Mesodermal cell (in vitro differentiated cells): ENCODE measurements at regions not wholly inside any gene's neighbourhood (a gene's known extent, or its start where the extent isn't known, plus 50 kb on each side); places are given as distances from the start of the nearest gene placed in this dataset.
"Not testable (repeated sequence)": the region's sequence is repeated elsewhere in the genome, so short reads cannot be mapped to it uniquely, and the experiment has no call there.

Experiments used
- H3K27ac ChIP-seq: 2 replicates; pipeline ENCODE4 v1.7.0; 2013; ENCODE audit warnings: mild to moderate bottlenecking, low read depth, low read length, moderate library complexity; ENCODE audit not compliant: severe bottlenecking
- H3K36me3 ChIP-seq: 2 replicates; pipeline ENCODE4 v1.7.1; 2013; ENCODE audit warnings: mild to moderate bottlenecking, low read length, moderate library complexity; ENCODE audit not compliant: control insufficient read depth, insufficient read depth
- H3K4me1 ChIP-seq: one replicate; pipeline ENCODE4 v1.7.1; 2013; ENCODE audit warnings: mild to moderate bottlenecking, low read length; ENCODE audit not compliant: insufficient read depth, control insufficient read depth, poor library complexity, severe bottlenecking
- H3K4me3 ChIP-seq: 2 replicates; pipeline ENCODE4 v1.7.0; 2013; ENCODE audit warnings: low read length, control low read depth, mild to moderate bottlenecking; ENCODE audit not compliant: insufficient read depth, poor library complexity, severe bottlenecking; ENCODE audit errors: extremely low read depth
- H3K9me3 ChIP-seq: 2 replicates; pipeline ENCODE4 v1.7.1; 2013; ENCODE audit warnings: mild to moderate bottlenecking, low read length, moderate library complexity; ENCODE audit not compliant: control insufficient read depth
- WGBS, 2 experiments: methylation state at CpG; one replicate each; pipeline ENCODE4 v1.1.5; 2013; ENCODE audit warnings: missing lambda C conversion rate in 2 of 2; ENCODE audit not compliant: insufficient coverage in 2 of 2; 5-methylcytosine and 5-hydroxymethylcytosine counted together

DNA sequence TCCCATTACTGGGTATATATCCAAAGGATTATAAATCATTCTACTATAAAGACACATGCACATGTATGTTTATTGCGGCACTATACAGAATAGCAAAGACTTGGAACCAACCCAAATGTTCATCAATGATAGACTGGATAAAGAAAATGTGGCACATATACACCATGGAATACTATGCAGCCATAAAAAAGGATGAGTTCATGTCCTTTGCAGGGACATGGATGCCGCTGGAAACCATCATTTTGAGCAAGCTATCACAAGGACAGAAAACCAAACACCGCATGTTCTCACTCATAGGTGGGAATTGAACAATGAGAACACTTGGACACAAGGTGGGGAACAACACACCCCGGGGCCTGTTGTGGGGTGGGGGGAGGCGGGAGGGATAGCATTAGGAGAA, 57.0 kb upstream of the NEUROD1 start:
- not testable (repeated sequence) for H3K9me3 ChIP-seq, H3K4me1 ChIP-seq, H3K36me3 ChIP-seq, H3K4me3 ChIP-seq, H3K27ac ChIP-seq
- 0 to 86% methylated on average over 1 of the region's 5 CpGs for WGBS, 2 experiments

- H3K36me3 ChIP-seq, result no peaks in the 10 kb centered on the region
- H3K9me3 ChIP-seq, result no peaks in the 10 kb centered on the region
- H3K4me1 ChIP-seq, result no peaks in the 10 kb centered on the region
- H3K4me3 ChIP-seq, result no peak overlapping the region
- H3K27ac ChIP-seq, result no peak overlapping the region
- no CpG with 5 or more reads among the region's 2 CpGs for WGBS, 2 experiments
These were observed 57.8 kb upstream of the NEUROD1 start for GRCh38 chr2:181738074-181738473.

DNA sequence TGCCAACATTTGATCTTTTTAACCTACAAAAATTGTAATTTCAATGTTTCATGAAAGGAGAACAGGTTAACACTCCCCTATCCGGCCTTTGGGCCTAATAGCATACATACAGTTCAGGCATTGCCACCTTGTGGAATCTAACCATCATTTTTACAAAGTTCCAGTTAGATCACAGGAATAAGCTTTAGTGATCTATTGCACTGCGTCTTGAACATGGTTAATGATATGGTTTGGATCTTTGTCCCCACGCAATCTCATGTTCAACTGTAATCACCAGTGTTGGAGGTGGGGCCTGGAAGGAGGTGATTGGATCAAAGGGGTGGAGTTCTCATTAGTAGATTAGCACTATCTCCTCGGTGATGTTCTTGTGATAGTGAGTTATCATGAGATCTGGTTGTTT, 58.2 kb upstream of the NEUROD1 start:
- Histone ChIP-seq H3K4me1 (no peaks in the 10 kb centered on the region), H3K27ac (no peak overlapping the region)
- WGBS, 2 experiments, result 87 to 92% methylated on average over 2 to 3 of the region's 4 CpGs

DNA sequence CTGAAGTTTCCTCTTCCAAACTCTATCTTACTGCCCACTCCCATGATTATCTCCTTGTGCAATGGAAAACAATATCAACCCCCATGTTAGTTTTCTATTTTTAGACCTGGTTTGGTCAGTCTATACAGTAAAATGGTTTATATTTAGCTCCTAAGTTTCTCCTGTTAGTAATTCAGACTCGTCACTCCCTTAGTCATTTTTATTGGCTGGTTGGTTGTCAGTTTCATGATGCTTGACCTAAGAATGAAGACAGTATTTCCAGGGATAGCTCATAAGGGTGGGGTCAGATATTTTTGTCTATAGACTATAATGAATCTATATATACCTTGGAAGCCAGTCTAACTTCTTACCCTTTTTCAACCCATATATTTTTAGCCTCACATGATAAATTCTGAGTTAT, 61.4 kb upstream of the NEUROD1 start:
- no peak overlapping the region for H3K27ac ChIP-seq
- no peak overlapping the region for H3K4me3 ChIP-seq
- peaks cover 2% of the 10 kb centered on the region for H3K9me3 ChIP-seq
- WGBS, 2 experiments, result no CpG with 5 or more reads among the region's 1 CpG
- no peaks in the 10 kb centered on the region for H3K36me3 ChIP-seq
- H3K4me1 ChIP-seq, result peaks cover 3% of the 10 kb centered on the region

More for the DNA sequence above, 58.2 kb upstream of the NEUROD1 start:
- H3K4me3 ChIP-seq, result no peak overlapping the region
- no peaks in the 10 kb centered on the region for H3K9me3 ChIP-seq
- no peaks in the 10 kb centered on the region for H3K36me3 ChIP-seq

DNA sequence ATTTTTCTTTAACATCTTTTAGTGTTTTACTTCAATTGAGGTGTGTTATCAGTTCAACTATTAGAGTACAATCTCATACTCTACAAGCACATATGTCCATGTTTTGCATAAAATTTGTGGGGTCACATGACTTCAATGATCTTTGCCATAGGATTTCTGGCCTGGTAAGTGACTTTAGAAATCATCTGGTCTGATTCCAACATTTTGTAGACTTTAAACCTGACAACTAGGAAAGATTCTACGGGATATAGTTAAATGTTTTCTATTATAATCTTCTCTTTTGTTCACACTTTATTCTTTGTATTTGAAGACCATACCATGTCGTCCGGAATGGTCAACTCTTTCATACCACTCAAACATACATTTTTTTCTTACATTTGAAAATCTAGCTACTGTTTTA, 62.0 kb upstream of the NEUROD1 start:
- H3K4me3 ChIP-seq, result no peak overlapping the region
- peaks cover 3% of the 10 kb centered on the region for H3K4me1 ChIP-seq
- WGBS, 2 experiments, result 10 to 14% methylated on average over 2 of the region's 3 CpGs
- no peaks in the 10 kb centered on the region for H3K36me3 ChIP-seq
- H3K27ac ChIP-seq, result no peak overlapping the region
- peaks cover 6% of the 10 kb centered on the region for H3K9me3 ChIP-seq

DNA sequence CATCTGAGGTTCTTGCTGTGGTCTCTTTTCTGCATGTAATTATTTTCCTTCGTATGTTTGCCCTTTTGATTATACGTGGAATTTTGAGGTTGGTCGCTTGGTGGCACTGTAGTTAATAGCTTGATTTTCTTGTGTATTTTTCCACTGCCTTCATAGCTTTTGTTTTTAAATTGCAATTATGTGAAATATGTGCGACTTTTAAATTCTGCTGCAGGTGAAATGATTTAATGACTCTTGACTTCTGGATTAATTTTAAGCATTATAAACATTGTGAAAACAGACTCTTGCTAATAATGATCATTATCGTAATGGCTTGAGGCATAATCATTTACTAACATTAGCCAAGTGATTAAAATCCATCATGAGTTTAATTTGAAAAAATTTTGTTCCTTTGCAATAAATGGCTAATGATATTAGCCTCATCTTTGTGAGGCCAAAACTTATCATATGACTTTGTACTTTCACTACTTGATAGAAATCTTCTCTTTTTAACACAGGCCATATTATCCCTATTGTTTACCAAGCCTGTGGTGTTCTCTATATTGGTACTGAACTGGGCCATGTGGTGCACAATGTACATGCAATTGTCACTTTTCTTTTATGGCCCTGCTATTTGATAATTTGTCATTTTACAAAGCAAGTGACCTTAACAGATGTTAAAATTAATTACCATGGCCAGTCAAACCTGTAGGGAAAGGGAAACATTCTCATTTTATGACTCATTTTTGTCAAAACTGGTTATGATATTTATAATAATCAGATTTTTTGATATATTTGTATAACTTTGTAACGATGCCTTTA, 62.8 kb upstream of the NEUROD1 start:
- Histone ChIP-seq H3K27ac (no peak overlapping the region), H3K36me3 (no peaks in the 10 kb centered on the region), H3K9me3 (peaks cover 6% of the 10 kb centered on the region), H3K4me3 (no peak overlapping the region), H3K4me1 (peaks cover 3% of the 10 kb centered on the region)
- 15 to 17% methylated on average over 2 of the region's 6 CpGs for WGBS, 2 experiments

DNA sequence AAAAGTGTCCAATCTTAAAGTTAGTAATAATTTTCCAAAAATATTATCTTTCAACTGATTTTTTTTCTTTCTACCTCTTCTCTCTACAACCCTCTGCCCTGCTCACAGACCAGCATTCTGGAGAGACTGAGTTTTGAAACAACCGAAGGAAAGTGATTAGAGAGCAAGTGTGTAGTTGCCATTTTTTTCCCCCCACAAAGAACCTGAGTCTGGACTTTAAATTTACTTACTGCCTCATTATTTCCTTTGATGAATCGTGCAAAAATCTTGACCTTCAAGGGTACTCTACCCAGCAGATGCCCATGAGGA, 63.4 kb upstream of the NEUROD1 start:
- WGBS, 2 experiments, result no CpG with 5 or more reads among the region's 2 CpGs
- no peak overlapping the region for H3K4me3 ChIP-seq
- H3K36me3 ChIP-seq, result no peaks in the 10 kb centered on the region
- H3K4me1 ChIP-seq, result peaks cover 3% of the 10 kb centered on the region
- no peak overlapping the region for H3K27ac ChIP-seq
- H3K9me3 ChIP-seq, result peaks cover 6% of the 10 kb centered on the region

DNA sequence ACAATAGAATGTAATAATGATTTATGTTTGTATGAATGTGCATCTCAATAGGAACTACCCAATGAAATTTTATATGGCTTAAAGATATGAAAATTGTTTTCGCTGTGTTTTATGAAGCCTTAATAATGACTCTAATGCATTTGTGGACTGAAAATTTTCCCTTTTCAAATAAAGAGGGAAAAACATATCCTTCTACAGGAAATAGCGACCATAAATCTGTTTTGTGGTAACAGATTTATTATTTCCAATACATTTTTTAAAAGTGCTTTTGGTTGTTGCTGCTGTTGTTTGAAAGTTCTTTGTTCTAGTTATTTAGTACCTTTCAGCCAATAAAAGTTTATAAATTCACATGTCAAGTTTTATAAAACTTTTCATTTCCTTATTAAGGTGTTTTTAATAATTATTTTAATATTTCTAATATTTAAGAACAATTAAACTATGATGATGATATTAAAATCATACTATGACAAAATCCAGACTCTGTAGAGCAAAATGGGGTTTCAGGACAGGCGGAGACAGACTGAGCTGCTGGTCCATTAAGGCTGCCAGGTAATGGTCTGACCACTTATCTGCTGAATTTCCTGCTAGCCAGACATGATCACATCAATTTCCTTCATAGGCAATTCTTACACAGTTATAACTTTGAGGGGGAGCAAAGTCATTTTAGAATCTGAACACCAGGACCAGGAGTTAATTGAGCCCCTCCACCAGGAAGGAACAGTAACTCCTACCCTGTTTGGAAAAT, 65.7 kb upstream of the NEUROD1 start:
- Histone ChIP-seq H3K9me3 (peaks cover 6% of the 10 kb centered on the region), H3K27ac (no peak overlapping the region), H3K36me3 (no peaks in the 10 kb centered on the region), H3K4me3 (no peak overlapping the region), H3K4me1 (peaks cover 10% of the 10 kb centered on the region)
- 100% methylated on average over 1 of the region's 3 CpGs; no CpG with 5 or more reads in 1 of the 2 experiments for WGBS, 2 experiments

GRCh38 chr2:181746844-181747243, 66.5 kb upstream of the NEUROD1 start:
- no CpG with 5 or more reads among the region's 2 CpGs for WGBS, 2 experiments
- Histone ChIP-seq H3K4me3 (no peak overlapping the region), H3K9me3 (peaks cover 6% of the 10 kb centered on the region), H3K4me1 (peaks cover 10% of the 10 kb centered on the region), H3K27ac (no peak overlapping the region), H3K36me3 (no peaks in the 10 kb centered on the region)

DNA sequence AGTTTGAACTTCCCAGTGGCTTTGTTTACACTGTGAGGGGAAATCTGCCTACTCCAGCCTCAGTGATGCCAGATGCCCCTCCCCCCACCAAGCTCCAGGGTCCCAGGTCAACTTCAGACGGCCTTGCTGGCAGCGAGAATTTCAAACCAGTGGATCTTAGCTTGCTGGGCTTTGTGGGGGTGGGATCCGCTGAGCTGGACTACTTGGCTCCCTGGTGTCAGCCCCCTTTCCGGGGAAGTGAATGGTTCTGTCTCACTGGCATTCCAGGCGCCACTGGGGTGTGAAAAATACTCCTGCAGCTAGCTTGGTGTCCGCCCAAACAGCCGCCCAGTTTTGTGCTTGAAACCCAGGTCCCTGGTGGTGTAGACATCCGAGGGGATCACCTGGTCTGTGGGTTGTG, 70.0 kb upstream of the NEUROD1 start:
- WGBS, 2 experiments, result 72 to 95% methylated on average over 3 of the region's 8 CpGs
- peaks cover 30% of the 10 kb centered on the region for H3K4me1 ChIP-seq
- no peaks in the 10 kb centered on the region for H3K36me3 ChIP-seq
- H3K27ac ChIP-seq, result no peak overlapping the region
- H3K4me3 ChIP-seq, result no peak overlapping the region
- peaks cover 6% of the 10 kb centered on the region for H3K9me3 ChIP-seq
